Medulla oblongata (tissue), 1 donor: ENCODE measurements at regions not wholly inside any gene's neighbourhood (a gene's known extent, or its start where the extent isn't known, plus 50 kb on each side); places are given as distances from the start of the nearest gene placed in this dataset.
A peak's percentile ranks its signal among the peaks of the same experiment; 100 is the strongest.
"Not testable (repeated sequence)": the region's sequence is repeated elsewhere in the genome, so short reads cannot be mapped to it uniquely, and the experiment has no call there.

Experiments
- DNase-seq: peaks from one replicate; pipeline ENCODE4 v3.0.0-alpha.2; 2015; ENCODE audit errors: extremely low spot score

GRCh38 chr11:37323843-37324242 is 725.8 kb upstream of the RAG2 start:
- DNase-seq = no peak

GRCh38 chr11:37322333-37323194 is 724.5 kb upstream of the RAG2 start:
- no peak for DNase-seq

GRCh38 chr11:37320921-37321320 is 722.9 kb upstream of the RAG2 start:
- DNase-seq = no peak

GRCh38 chr11:37317803-37318202 is 719.8 kb upstream of the RAG2 start:
- no peak for DNase-seq

- DNase-seq = no peak
Measured at GRCh38 chr11:37313266-37313665, 715.2 kb upstream of the RAG2 start.

GRCh38 chr11:37306563-37306962 is 708.5 kb upstream of the RAG2 start:
- no peak for DNase-seq

GRCh38 chr11:37301405-37301804 is 703.4 kb upstream of the RAG2 start:
- DNase-seq = not testable (repeated sequence)

- DNase-seq = no peak
Measured at GRCh38 chr11:37298173-37298572, 700.1 kb upstream of the RAG2 start.

GRCh38 chr11:37286890-37287289 is 688.9 kb upstream of the RAG2 start:
- DNase-seq = no peak

GRCh38 chr11:37282367-37282766 is 684.3 kb upstream of the RAG2 start:
- DNase-seq = no peak

GRCh38 chr11:37280200-37280599 is 682.2 kb upstream of the RAG2 start:
- no peak for DNase-seq

GRCh38 chr11:37277896-37278465 is 679.9 kb upstream of the RAG2 start:
- DNase-seq = no peak

- DNase-seq = no peak
Measured at GRCh38 chr11:37264783-37265182, 666.7 kb upstream of the RAG2 start.

GRCh38 chr11:37264060-37264459 is 666.0 kb upstream of the RAG2 start:
- DNase-seq = no peak

GRCh38 chr11:37263467-37263866 is 665.4 kb upstream of the RAG2 start:
- DNase-seq = not testable (repeated sequence)

GRCh38 chr11:37259734-37260133 is 661.7 kb upstream of the RAG2 start:
- no peak for DNase-seq

GRCh38 chr11:37248145-37248544 is 650.1 kb upstream of the RAG2 start:
- DNase-seq = no peak

GRCh38 chr11:37246092-37246491 is 648.1 kb upstream of the RAG2 start:
- DNase-seq = not testable (repeated sequence)

GRCh38 chr11:37230865-37231264 is 632.8 kb upstream of the RAG2 start:
- no peak for DNase-seq

GRCh38 chr11:37223962-37224361 is 625.9 kb upstream of the RAG2 start:
- no peak for DNase-seq

GRCh38 chr11:37203006-37203405 is 605.0 kb upstream of the RAG2 start:
- peak; percentile 3 for DNase-seq

GRCh38 chr11:37199082-37199481 is 601.0 kb upstream of the RAG2 start:
- DNase-seq = no peak

- DNase-seq = no peak
Measured at GRCh38 chr11:37184326-37184725, 586.3 kb upstream of the RAG2 start.
